GM21786 (cell line): ENCODE measurements at regions not wholly inside any gene's neighbourhood (a gene's known extent, or its start where the extent isn't known, plus 50 kb on each side); places are given as distances from the start of the nearest gene placed in this dataset.
"Not testable (repeated sequence)": the region's sequence is repeated elsewhere in the genome, so short reads cannot be mapped to it uniquely, and the experiment has no call there.

ENCODE experiments used
- ATAC-seq: cut with Tn5 transposase; IDR thresholded peaks from one replicate; pipeline ENCODE4 v1.9.1; 2021; ENCODE audit not compliant: unreplicated experiment

DNA sequence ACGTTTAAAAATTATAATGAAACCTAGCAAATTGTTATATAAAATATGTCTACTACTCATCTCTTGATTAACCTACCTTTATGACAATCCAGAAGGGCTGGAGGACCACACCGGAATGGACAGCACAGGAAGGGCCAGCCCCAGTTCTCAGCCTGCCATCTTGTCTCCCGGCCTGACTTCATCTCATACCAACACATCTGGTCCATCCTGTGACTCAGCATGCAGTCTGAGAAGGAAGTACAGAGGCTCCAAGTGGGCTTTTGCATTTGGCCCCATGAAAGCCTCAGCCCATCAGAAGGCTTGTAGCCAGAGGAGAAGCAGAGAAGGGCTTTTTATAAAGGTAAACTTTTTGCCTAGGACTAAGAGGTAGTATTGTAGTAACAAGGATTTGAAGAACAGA, 436.6 kb downstream of the MRPL39 start:
- ATAC-seq: no peak

DNA sequence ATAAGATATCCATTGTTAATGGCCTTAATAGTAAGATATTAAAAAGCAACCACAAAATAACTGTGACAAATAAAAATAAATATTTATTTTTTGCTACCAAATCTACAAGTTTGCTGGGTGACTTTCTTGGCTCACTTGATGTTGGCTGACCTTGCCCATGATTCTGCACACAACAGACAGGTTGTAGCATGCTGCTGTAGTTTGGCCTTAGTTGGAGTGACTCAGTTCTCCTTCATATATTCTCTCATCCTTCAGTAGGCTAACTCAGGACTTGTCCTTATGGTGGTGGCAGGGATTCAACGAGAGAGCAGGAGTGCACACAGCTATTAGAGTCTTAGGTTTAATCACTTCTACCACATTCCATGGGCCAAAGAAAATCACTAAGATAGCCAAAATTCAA, 437.9 kb downstream of the MRPL39 start:
- ATAC-seq: no peak

DNA sequence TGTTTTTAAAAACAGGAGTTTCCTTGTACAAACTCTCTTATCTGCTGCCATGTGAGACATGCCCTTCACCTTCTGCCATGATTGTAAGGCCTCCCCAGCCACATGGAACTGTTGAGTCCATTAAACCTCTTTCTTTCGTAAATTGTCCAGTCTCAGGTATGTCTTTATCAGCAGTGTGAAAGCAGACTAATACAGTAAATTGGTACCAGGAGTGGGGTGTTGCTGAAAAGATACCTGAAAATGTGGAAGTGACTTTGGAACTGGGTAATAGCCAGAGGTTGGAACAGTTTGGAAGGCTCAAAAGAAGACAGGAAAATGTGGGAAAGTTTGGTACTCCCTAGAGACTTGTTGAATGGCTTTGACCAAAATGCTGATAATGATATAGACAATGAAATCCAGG, 440.4 kb downstream of the MRPL39 start:
- not testable (repeated sequence) for ATAC-seq

DNA sequence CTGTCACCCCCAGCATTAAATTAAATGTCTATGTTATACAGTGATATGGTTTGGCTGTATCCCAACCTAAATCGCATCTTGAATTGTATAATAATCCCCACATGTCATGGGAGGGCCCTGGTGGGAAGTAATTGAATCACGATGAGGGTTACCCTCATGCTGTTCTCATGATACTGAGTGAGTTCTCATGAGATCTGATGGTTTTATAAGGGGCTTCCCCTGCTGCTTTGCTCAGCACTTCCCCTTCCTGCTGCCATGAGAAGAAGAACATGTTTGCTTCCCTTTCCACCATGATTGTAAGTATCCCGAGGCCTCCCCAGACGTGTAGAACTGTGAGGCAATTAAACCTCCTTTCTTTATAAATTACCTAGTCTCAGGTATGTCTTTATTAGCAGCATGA, 445.7 kb downstream of the MRPL39 start:
- no peak for ATAC-seq

DNA sequence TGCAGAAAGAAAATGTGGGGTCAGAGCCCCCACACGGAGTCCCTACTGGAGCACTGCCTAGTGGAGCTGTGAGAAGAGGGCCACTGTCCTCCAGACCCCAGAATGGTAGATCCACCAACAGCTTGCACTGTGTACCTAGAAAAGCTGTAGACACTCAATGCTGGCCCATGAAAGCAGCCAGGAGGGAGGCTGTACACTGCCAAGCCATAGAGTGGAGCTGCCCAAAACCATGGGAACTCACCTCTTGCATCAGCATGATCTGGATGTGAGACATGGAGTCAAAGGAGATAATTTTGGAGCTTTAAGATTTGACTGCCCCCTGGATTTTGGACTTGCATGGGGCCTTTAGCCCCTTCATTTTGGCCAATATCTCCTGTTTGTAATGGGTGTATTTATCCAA, 452.3 kb downstream of the MRPL39 start:
- ATAC-seq: not testable (repeated sequence)

DNA sequence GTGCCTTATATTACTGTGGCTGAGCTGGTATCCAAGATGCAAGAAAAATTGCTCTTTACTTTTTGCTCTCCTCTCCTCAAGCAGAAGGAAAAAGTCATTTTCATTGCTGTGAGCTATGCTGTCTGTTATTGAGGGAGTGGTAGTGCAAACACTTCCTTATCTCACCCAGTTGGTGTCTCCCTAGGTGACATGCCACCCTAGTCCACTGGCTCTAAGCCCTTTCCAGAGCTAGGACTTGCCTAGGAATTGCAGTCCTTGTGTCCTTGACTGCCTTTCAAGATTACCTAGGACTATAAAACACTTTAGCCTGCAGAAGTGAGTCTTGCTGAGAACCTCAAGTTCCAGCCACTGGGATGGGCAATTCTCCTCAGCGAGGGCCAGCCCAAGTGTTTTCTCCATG, 458.3 kb downstream of the MRPL39 start:
- no peak for ATAC-seq

DNA sequence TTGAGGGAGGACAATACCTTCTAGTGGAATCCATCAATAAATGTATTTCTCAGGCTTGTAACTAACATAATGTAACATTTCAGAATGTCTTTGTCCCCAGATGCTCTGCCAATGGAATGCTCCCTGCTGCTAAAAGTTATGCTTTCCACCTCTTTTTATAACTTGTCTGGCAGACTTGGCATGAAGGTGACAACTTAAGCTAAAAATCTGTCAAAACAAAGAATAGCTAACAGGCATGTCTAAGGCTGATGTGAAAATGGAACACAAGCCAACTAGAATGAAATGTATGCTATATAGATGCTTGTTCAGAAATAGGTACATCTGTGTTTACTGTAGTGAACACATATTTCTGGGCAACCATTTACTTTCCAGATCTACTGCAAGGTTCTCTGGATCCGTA, 467.9 kb downstream of the MRPL39 start:
- no peak for ATAC-seq

DNA sequence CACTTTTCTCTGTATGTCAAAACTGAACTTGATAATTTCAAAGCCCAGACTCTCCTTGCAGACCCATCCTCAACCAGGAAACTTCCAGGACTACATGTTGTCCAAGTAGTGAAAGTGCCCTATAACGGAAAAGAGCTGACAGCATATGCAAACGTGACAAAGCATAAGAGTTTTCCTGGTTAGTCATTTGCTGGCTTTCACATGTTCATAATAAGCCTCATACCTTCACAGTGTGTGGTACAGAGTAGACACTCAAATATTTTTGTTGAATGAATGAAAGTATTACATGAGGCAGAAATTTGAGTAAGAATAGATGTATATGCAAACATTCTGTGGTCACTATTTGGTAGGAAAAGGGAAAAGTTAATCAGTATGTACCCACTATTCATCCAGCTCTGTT, 473.3 kb downstream of the MRPL39 start:
- no peak for ATAC-seq

DNA sequence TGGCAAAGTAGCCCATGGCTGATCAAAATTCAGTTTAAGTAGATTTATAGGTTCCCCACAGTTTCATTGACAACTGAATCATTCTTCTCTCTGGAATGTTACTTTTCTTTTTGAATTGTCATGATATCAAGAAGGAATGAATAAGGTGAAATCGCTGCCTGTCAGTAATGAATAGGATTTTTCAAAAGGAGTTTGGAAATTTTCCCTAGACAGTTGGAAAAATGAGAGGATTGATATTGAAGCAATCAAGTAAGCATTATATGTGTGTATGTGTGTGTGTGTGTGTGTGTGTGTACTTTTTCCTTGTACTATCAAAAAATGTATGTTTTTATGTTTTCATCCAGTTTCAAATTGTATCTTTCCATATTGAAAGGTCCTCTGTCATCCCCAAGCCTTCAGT, 479.5 kb downstream of the MRPL39 start:
- no peak for ATAC-seq

DNA sequence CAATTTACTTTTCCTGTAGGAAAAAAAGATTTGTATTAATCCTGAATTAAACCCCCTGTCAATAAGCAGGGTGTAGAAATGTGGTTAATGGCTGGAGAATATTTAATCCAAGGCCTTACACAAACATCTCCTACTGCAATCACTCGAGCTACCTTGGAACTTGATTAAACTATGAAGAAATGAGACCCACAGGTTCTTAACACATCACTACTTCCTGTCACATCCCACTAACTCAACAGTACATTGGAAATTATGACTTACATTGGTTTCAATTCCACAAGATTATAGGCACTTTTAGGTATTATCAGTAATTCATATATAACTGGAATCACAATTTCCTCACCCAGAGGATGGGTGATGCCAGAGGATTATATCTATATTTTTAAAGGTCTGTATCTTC, 480.3 kb downstream of the MRPL39 start:
- no peak for ATAC-seq

DNA sequence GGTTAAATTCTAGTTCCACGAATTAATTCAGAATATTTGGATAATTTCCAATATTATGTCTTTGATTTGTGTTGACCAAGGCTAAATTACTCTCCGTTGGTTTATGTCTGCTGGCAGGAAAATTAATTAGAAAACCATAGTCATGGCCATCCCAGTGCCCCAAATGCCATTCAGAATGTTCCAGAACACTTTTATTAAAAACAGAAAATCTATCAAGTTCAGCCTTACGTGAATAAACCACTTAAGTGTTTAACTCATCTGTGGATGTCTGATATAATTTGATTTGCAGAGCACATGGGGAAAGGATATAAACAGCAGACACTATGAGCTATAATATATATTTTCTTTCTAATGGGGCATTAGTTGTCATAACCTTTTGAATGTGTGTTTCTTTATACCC, 480.7 kb downstream of the MRPL39 start:
- ATAC-seq: no peak

DNA sequence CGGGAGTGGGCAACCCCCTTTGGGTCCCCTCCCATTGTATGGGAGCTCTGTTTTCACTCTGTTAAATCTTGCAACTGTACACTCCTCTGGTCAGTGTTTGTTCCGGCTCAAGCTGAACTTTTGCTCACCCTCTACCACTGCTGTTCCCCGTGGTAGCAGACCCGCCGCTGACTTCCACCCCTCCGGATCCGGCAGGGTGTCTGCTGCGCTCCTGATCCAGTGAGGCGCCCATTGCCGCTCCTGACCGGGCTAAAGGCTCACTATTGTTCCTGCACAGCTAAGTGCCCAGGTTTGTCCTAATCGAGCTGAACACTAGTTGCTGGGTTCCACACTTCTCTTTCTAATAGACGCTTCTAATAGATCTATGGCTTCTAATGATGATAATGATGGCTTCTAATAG, 488.6 kb downstream of the MRPL39 start:
- no peak for ATAC-seq

DNA sequence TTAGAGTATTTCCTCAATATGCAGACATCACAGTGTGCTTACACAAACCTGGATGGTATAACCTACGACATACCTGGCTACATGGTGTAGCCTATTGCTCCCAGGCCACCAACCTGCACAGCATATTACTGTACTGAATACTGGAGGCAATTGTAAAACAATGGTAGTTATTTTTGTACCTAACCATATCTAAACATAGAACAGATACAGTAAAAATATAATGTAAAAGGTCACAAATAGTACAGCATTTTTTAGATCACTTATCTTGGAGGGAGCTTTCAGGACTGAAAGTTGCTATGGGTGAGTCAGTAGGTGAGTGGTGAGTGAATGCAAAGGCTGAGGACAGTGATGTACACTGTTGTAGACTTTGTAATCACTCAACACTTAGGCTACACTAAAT, 492.3 kb downstream of the MRPL39 start:
- peak; percentile 76 for ATAC-seq

DNA sequence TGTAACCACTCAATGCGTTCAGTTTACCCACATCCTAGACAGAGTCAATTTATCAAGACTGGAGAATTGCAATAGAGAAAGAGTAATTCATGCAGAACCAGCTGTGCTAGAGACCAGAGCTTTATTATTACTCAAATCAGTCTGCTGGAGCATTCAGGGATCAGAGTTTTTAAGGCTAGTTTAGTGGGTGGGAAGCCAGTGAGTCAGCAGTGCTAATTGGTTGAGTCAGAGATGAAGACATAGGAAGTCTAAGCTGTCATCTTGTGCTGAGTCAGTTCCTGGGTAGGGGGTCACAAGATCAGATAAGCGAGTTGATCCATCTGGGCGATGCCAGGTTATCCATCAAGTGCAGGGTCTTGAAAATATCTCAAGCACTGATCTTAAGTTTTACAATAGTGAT, 499.6 kb downstream of the MRPL39 start:
- no peak for ATAC-seq

DNA sequence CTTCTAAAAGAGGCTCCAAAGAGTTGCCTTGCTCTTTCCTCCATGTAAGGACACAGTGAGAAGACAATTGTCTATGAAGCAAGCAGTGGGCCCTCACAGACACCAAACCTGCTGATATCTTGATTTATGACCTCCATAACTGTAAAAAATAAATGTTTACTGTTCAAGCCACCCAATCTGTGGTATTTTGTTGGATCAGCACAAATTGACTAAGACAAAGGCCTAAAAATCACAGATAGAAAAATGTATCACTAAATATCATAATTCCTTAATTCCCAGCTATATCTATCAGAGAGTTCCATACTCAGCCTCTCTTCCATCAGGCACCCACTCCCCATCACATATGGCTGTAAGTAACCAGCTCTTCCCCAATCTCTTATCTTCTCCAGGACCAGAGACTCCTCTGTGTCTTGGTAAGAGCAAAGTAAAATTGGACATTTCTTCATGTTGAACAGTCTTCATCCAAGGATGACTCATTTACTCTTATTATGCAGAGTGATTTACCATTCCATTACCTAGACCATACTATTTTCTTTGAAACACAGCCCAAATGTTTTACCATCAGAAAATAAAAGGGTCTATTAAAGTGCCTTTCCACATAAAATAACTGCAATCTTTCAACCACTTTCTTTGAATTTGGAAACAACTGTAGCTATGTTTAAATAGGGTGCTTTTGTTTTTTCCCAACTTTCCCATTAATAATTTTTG, 503.6 kb downstream of the MRPL39 start:
- no peak for ATAC-seq

DNA sequence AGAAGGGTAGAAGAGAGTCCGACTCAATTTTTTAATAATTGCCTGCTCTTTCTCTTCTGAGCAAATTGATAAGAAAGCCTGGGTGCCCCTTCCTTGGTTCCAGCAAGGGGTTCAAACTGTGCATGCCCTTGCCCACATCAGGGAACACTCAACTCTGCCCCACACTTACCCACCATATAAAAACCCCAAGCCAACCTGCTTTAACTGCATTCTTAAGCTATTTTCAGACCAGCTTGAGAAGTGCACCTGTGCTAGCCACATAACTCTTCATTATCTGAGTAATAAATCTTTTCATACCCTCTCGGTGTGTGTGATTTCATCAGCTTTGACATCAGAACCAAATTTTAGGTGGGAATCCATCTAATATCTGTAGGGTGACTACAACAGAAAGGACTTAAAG, 509.6 kb downstream of the MRPL39 start:
- no peak for ATAC-seq

DNA sequence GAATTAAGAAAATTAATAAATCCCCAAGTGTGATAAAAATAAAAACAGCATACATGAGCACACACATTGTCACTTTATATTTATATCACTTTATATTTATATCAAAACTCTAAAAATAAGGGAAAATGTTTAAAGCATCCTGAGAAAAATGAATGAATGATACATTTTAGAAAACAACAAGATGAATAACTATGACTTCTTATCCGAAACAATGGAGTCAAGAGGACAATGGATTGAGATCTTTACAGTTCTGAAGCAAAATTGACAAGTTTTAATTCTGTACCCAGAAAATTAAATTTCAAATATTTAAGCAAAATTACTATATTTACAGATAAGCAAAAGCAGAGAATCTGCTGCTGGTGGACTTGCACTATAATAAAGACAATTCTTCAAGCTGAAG, 512.6 kb downstream of the MRPL39 start:
- no peak for ATAC-seq

DNA sequence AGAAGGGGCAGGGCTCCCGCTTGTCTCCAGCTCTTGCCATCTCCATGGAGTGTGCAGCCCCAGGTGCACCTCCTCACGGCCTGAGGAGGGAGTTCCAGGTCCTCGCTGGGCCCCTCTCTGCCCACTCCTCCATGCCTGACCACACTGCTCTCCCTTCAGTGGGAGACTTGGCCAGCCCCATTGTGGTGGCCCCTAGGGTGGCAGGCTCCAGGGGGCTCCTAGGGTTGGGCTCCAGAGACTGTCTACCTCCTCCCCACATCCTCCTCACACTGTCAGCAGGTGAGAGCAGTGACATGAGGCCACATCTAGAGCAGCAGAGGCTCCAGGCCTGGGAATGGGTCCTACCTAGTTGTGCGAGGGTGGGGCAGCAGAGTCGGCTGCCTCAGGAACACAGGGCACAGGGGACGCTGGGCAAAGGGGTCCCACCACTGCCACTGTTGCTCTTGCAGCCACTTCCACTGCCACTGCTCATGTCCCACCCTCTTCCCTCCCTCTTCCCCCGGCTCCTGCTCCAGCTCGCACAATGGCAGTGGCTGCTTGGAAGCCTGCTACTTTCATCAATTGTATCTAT, 514.8 kb downstream of the MRPL39 start:
- no peak for ATAC-seq

DNA sequence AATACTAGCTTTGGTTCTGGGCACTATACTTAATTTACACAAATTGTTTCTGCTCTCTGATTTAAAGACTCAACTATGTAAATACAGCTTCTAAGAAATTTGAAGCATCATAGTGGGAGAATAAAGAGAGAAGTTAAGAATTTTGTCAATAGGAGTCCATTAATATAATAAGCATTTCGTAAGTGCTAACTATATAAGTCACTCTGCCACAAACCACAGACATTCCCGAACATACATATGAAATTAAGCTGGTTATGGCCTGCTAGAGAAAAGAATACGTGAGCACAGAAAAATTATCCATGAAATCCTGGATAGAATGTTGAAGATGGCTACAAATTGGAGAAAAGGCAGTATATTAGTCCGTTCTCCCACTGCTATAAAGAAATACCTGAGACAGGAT, 526.2 kb downstream of the MRPL39 start:
- ATAC-seq: no peak

DNA sequence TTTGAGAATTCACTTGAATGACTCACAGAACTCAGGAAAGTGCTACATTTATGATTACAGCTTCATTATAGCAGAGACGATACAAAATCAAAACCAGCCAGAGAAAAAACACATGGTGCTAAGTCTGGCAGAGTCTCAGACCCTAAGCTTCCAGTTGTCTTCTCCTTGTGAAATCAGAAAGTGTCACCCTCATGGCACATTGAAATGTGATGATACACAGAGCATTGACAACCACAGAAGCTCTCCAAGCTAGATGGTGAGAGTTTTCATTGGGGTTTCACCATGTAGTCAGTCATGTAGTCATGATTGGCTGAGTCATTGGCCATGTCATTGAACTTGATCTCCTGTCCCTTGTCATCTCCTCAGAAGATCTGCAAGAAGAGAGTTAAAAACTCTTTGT, 526.6 kb downstream of the MRPL39 start:
- no peak for ATAC-seq

DNA sequence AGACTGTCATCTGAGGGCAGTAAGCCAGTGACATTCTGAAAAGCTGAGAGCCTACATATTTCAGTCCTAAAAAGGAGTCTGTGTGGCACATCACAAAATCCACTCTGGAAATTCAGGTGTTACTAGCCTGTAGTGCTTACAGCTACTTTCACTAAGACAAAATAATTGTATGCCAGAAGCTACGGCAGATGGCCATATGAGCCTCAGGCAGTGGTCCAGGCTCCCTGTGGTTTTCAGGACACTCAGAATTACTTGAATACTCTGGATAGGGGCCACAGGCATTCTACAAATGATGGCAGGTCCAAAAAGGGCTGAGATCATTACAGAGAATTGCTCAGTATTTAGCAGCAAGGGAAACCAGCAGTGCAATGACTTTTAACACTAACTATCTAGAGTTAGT, 527.1 kb downstream of the MRPL39 start:
- no peak for ATAC-seq

DNA sequence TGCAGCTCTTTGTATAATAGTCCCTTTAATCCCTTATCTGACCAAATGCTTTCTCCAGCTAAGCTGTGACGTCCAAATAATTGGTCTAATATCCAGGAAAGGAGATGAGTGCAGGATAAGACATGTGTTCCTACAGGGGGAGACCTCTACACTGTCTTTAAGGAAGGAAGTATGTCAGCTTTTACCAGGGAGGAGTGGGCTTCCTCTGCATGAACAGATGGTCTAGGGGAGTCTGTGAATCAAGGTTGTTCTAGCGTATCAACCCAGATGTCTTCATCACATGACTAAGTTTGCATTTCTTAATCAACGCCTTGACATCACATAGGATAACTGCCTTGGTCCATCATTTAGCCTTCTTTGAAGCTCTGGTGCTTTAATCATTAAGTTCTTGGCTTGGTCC, 528.2 kb downstream of the MRPL39 start:
- no peak for ATAC-seq

DNA sequence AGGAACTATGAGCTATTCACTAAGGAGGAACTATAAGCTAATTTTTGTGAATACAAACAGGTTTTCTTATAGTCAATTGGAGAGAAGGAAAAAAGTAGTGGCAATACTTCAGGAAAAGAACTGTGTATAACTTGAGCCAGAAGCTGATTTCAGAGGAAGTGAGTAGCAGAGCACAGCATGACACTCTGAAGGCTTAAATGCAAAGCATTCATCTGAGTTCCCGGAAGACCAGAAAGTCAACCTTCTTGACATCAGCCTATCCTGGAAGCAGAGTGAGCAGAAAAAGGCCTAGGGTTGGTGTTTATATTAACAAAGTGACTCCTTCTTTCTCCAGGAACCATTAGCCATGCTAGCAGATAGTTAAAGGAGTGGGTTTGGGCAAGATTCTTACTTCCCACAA, 545.2 kb downstream of the MRPL39 start:
- no peak for ATAC-seq
